ENCODE measurements at regions not wholly inside any gene's neighbourhood (a gene's known extent, or its start where the extent isn't known, plus 50 kb on each side); places are given as distances from the start of the nearest gene placed in this dataset.

DNA sequence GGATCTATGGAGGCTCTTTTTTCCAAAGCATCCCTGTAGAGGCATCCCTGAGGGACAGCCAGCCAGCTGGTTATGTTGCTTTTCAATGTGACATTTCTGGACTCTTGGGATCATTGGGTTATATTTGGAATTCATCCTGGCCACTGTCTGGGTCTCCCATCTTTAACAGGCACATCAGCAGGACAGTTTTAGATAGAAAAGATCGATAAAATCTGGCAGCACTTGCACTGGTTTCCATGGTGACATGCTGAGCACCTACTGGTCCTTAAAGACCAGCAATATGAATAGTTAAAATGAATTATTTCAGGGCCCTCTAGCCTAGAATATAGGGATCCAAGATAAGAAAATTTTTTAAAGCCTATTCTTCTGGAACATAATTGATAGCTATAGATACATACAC lies 151.6 kb downstream of the KDR start:
- DNase-seq (ENCODE audit: low read depth, low spot score) = no peak
- Mint-ChIP-seq H3K27me3 (ENCODE audit: low read depth) (peaks cover 13% of the 10 kb centered on the region), H3K36me3 (ENCODE audit: low read depth) (no peaks in the 10 kb centered on the region), H3K4me1 (no peaks in the 10 kb centered on the region), H3K4me3 (no peak overlapping the region), H3K27ac (ENCODE audit: unreplicated experiment) (no peak overlapping the region), H3K9me3 (no peaks in the 10 kb centered on the region)
- TF ChIP-seq, protein P1, sequence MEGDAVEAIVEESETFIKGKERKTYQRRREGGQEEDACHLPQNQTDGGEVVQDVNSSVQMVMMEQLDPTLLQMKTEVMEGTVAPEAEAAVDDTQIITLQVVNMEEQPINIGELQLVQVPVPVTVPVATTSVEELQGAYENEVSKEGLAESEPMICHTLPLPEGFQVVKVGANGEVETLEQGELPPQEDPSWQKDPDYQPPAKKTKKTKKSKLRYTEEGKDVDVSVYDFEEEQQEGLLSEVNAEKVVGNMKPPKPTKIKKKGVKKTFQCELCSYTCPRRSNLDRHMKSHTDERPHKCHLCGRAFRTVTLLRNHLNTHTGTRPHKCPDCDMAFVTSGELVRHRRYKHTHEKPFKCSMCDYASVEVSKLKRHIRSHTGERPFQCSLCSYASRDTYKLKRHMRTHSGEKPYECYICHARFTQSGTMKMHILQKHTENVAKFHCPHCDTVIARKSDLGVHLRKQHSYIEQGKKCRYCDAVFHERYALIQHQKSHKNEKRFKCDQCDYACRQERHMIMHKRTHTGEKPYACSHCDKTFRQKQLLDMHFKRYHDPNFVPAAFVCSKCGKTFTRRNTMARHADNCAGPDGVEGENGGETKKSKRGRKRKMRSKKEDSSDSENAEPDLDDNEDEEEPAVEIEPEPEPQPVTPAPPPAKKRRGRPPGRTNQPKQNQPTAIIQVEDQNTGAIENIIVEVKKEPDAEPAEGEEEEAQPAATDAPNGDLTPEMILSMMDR (conservative IDR thresholded peaks at IDR 0.05) = no peak

DNA sequence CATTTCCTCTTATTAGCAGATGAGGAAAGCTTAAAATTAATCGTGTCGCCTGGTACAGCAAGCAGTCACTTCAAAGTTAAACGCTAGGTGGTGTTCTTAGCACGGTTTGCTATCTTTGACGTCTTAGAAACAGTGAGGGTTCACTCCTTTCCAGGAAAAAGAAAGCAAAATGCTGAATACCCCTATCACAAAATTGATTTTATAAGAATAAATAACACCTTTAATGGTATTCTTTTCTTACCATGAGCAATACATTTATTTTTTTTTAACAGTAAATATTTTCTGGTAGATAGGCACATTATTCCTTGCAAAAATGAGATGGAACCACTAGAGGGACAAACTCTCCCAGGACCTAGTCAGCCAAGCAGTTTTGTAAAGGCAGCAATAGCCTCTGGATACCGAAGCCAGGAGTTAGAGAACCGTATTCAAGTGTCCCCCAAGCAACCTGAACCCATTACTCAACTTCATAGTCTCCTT lies 153.9 kb downstream of the KDR start:
- H3K36me3 Mint-ChIP-seq (ENCODE audit: low read depth) = no peaks in the 10 kb centered on the region
- DNase-seq (ENCODE audit: low read depth, low spot score) = no peak
- H3K4me1 Mint-ChIP-seq = no peaks in the 10 kb centered on the region
- no peaks in the 10 kb centered on the region for H3K9me3 Mint-ChIP-seq
- TF ChIP-seq, protein P1 (conservative IDR thresholded peaks at IDR 0.05) = peak; percentile 91
- H3K27ac Mint-ChIP-seq (ENCODE audit: unreplicated experiment) = no peak overlapping the region
- peaks cover 13% of the 10 kb centered on the region for H3K27me3 Mint-ChIP-seq (ENCODE audit: low read depth)
- no peak overlapping the region for H3K4me3 Mint-ChIP-seq

DNA sequence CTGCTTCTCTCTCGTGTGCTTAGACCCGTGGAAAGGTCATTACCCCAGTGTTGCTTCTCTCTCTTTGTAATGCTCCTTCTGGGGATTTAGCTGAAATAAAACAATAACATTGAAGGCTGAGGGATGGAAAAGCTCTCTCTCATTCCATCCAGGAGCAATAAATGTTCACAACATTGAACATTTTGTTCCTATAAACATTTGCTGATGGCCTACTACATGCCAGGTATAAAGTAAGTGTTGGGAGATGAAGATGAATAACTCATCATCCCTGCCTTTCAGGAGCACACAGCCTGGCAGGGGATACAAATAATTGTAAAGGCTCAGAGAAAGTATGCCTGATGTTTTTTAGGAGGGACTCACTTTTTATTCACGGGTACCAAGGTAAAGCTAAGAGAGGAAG lies 158.1 kb downstream of the KDR start:
- H3K9me3 Mint-ChIP-seq = no peaks in the 10 kb centered on the region
- H3K4me1 Mint-ChIP-seq = no peaks in the 10 kb centered on the region
- no peak overlapping the region for H3K27ac Mint-ChIP-seq (ENCODE audit: unreplicated experiment)
- H3K27me3 Mint-ChIP-seq (ENCODE audit: low read depth) = peaks cover 15% of the 10 kb centered on the region
- no peaks in the 10 kb centered on the region for H3K36me3 Mint-ChIP-seq (ENCODE audit: low read depth)
- DNase-seq (ENCODE audit: low read depth, low spot score) = no peak
- H3K4me3 Mint-ChIP-seq = no peak overlapping the region
- TF ChIP-seq, protein P1 (conservative IDR thresholded peaks at IDR 0.05) = no peak

DNA sequence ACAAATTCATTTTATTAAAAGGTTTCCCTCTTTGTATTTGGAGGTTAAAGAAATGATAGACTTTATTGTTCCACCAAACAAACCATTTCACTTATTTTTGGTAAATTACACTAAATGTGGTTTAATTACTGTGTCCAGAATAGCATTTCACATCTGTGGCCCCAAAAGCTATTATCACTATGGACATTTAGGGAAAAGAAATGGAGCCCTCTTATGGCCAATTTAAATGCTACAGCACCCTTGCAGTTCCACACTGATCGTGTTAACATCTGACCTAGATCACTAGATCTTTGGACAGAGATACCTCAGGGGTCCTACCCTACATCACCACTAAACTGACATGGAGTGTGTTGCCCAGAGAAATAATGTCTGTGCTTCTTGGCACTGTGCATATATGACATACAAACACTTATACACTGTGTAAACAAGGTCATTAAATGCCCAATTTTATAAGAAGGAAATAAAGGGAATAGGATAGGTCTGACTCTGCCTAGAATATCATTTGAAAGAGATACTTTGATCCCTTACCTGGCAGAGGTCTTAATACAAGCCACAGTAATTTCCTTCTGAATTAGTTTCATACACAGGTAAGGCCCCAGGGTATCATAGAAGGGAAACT lies 163.9 kb downstream of the KDR start:
- H3K4me1 Mint-ChIP-seq = no peaks in the 10 kb centered on the region
- H3K27me3 Mint-ChIP-seq (ENCODE audit: low read depth) = peaks cover 8% of the 10 kb centered on the region
- no peaks in the 10 kb centered on the region for H3K36me3 Mint-ChIP-seq (ENCODE audit: low read depth)
- no peak for DNase-seq (ENCODE audit: low read depth, low spot score)
- no peaks in the 10 kb centered on the region for H3K9me3 Mint-ChIP-seq
- no peak overlapping the region for H3K27ac Mint-ChIP-seq (ENCODE audit: unreplicated experiment)
- TF ChIP-seq, protein P1 (conservative IDR thresholded peaks at IDR 0.05) = peak; percentile 69
- no peak overlapping the region for H3K4me3 Mint-ChIP-seq

DNA sequence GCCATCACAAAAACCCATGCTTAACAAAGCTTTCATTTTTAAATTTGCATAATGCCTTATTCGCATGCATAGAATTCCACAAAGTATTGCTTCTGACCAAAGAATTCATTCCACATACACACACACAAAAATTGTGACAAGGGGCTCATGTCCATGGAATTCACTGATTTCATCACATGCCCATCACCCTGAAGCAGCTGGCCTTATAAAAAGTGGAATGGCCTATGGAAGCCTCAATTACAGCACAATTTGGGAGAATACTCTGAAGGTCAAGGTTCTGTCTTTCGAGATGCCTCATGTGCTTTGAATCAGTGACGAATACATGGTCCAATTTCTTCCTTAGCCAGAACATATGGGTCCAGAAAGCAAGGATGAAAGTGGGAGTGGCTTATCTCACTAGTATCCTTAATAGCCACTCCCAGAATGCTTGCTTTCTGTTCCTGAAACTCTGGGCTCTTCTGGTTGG lies 165.7 kb downstream of the KDR start:
- no peak for DNase-seq (ENCODE audit: low read depth, low spot score)
- no peaks in the 10 kb centered on the region for H3K9me3 Mint-ChIP-seq
- no peaks in the 10 kb centered on the region for H3K4me1 Mint-ChIP-seq
- peaks cover 8% of the 10 kb centered on the region for H3K27me3 Mint-ChIP-seq (ENCODE audit: low read depth)
- no peaks in the 10 kb centered on the region for H3K36me3 Mint-ChIP-seq (ENCODE audit: low read depth)
- no peak overlapping the region for H3K4me3 Mint-ChIP-seq
- TF ChIP-seq, protein P1 (conservative IDR thresholded peaks at IDR 0.05) = no peak
- H3K27ac Mint-ChIP-seq (ENCODE audit: unreplicated experiment) = no peak overlapping the region

Data from neural crest cell (in vitro differentiated cells).